ENCODE measurements at regions not wholly inside any gene's neighbourhood (a gene's known extent, or its start where the extent isn't known, plus 50 kb on each side); places are given as distances from the start of the nearest gene placed in this dataset.

DNA sequence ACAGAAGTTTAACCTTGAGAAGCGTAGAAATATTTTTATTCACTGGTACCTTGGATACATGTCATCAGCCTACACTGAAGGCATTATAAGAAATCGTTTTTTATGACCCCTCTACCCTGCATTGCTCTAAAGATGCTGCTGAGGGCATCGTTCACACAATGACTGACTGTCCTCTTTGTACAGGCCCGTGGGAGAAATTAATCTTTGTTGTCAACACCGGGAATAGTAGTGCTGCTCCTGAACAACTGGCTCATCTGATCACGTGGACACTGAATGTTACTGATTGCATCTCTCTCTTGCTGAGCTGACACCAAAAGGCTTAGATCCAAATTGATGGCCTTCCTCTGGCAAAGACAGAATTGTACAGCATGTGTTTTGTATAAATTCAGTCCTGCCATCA lies 157.1 kb upstream of the SMLR1 start:
- DNase-seq (ENCODE audit: low read depth in 4 of 4, low spot score in 1 of 4), result no peak

DNA sequence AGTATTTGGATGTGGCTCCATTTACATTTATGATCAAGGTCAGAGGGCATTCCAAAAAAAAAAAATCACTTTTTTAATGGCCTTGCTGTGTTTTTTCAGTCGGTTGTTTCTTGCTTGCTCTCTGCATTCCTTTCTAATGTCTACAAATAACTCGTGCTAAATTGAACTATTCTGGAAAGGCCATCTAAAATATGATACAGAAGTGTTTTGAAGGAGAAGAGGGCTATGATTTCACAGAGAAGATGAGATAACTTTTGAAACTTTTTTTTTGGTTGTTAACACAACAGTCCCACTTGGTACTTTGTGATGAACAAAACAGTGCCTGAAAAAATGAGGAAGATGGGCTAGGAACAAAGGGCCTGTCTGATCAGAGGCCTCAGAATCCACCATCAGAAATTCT lies 156.1 kb upstream of the SMLR1 start:
- no peak for DNase-seq (ENCODE audit: low read depth in 4 of 4, low spot score in 1 of 4)

DNA sequence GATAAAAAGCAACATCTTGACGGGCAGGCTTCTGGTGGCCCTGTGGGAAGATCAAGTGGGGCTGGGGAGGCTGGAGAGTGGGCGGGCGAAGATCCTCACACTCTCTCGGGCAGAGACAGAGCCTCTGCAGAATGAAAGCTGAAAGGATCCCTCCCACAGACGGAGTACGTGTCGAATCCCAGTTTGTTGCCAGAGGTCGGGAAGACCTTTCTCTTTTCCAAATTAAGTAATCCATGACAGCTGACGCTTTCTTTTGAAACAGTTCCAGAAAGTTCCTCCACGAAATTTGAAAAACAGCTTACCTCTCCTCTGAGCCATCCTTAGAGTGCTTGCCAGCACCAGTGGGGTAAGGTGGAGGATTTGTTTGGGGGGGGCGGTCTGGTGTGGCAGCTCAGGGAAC lies 155.6 kb upstream of the SMLR1 start:
- DNase-seq (ENCODE audit: low read depth in 4 of 4, low spot score in 1 of 4), result no peak

DNA sequence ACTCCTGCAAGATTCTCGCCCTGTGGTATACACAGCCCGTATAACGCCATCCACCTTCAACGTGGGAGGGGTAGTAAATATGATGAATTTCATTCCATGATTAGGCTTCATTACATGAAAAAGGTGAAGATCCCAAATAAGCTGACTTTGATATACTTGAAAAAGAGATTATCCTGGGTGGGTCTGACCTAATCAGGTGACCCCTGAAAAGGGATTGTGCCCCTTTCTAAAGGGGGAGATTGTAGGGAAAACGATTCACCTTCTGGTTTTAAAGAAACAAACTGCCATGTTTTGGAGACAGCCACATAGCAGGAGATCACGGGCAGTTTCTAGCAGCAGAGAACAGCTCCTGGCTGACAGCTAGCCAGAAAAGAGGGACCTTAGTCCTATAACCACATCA lies 155.1 kb upstream of the SMLR1 start:
- no peak for DNase-seq (ENCODE audit: low read depth in 4 of 4, low spot score in 1 of 4)

DNA sequence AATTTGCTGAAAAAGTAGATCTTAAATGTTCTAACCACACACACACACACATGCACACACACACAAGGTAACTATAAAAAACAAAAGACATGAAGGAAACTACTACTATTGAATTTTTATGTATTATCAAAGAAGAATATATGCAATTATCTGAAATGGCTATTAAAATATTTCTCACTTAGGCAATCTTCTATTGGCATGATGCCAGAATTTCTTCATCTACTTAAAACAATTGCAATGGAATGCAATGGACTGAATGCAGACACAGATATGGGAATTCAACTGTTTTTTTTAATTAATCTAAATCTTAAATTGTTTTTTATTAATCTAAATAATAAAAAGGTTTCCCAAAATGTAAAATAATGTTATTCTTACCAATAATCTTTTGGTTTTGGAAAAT lies 152.6 kb upstream of the SMLR1 start:
- no peak for DNase-seq (ENCODE audit: low read depth in 4 of 4, low spot score in 1 of 4)

DNA sequence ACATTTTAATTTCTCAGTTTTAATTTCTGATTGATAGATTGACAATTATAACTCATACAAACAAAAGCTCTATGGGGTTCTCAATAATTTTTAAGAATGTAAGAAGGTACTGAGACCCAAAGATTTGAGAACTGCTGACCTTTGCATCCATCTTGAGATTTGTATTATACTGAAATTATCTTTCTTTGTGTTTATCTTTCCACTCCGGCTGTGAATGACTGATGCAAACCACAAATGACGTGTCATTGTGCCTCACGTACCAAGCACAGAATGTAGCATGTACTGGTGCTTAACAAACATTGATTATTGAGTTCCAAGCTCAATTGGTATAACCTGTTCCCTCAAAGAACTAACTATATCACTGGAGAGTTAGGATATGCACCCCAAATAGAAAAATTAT lies 152.1 kb upstream of the SMLR1 start:
- DNase-seq (ENCODE audit: low read depth in 4 of 4, low spot score in 1 of 4), result no peak

DNA sequence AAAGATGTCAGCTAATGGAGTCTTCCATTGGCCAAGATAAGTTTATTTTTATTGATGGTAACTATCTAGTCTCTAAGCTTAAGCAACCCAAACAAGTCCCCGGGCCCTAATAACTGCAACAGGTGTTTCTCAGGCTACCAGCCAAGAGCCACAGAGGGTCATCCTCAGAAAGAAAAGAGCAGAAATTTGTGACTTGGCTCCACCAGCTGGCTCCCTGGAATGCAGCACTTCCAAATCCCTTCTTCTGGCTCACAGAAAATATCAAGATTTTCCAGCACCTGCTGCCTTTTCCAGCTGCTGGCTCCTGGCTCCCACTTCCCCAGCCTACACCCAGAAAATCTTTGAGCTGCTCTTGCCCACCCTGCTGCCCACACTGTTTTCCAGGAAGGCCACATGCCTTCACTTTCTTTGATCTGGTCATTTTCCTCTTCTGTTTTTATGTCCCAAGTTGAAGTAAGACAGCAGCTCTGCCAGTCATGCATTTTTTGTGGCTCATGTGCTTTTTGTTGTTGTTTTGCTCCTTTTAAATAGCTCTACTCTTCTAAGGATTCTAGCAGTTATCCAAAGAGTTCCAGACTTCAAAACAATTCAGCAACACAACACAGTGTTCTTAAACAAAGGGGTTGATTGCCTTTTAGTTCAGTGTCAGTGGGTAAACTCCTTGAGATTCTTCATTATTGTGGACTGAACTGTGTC lies 151.0 kb upstream of the SMLR1 start:
- DNase-seq (ENCODE audit: low read depth in 4 of 4, low spot score in 1 of 4), result no peak

DNA sequence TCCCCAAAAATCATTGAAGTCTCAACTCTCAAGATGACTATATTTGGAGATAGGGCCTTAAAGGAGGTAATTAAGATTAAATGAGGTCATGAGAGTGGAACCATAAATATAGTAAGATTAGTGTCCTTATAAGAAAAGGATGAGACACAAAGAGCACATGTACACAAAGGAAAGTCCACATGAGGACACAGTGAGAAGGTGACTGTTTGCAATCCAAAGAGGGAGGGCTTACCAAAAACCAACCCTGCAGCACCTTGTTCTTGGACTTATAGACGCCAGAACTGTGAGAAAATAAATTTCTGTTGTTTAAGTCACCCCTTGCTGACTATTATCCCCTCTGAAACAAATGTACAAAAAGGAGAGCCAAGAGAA lies 150.4 kb upstream of the SMLR1 start:
- DNase-seq (ENCODE audit: low read depth in 4 of 4, low spot score in 1 of 4), result no peak

DNA sequence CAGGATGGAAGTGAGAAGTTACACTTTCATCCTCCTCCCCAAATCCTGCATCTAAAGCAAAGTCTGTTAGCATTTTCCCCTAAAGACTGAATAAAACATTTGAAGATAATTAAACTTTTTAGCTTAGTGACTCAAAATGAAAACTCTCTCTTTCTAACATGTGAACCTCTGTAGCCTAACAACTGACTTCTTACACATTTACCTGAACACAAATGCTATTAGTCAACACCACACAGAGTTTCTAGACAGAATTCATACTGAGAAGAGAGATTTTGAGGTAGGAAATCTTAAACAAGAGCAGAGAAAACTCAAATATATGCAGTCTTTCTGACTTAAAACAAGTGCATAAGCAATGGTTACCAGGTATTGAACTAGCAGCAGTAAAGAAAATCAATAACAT lies 149.9 kb upstream of the SMLR1 start:
- DNase-seq (ENCODE audit: low read depth in 4 of 4, low spot score in 1 of 4), result no peak

DNA sequence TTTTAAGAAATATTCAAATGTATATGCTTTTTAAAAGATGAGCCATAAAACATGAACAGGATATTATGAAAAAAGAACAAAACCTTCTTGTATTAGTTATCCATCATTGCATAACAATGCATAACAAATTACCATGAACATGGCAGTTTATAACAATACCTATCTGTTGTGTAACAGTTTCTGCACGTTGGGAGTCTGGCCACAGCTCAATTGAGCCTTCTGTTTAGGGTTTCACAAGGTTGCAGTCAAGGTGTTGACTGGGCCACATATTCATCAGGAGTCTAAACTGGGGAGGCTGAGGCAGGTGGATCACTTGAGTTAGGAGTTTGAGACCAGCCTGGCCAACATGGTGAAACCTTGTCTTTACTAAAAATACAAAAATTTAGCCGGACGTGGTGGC lies 149.4 kb upstream of the SMLR1 start:
- no peak for DNase-seq (ENCODE audit: low read depth in 4 of 4, low spot score in 1 of 4)

DNA sequence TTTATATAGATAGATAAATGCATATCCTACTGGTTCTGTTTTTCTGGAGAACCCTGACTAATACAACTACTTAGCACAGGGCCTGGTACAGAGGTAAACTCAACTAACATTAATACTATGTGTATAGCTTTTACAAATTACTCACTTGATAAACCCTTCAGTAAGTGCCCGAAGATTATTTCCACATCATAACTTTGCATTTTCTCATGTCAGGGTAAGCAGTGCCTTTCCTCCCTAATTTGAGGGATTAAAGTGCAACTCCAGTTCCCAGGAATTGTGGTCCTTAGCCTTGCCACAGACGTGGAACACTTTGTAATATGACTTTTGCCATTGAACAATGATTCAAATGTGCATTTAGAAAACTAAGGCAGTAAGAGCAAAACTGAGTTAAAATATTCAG lies 147.5 kb upstream of the SMLR1 start:
- DNase-seq (ENCODE audit: low read depth in 4 of 4, low spot score in 1 of 4), result no peak

DNA sequence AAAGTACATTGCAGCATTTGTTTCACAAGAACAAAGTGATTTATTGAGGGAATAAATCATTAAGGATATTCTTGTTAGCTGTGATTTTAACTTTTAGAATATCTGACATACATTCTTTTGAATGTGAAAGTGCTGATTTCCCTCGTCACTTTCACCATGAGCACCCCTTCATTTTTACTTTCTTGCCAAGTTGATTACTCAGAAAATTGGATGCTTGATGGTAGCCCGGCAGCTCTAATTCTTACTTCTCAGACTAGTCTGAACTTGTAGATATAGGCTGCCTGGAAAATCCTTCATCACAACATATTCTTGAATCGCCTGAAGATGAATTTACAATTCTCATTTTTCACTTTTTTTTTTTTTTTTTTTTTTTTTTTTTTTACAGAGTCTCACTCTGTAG lies 147.1 kb upstream of the SMLR1 start:
- DNase-seq (ENCODE audit: low read depth in 4 of 4, low spot score in 1 of 4), result no peak

DNA sequence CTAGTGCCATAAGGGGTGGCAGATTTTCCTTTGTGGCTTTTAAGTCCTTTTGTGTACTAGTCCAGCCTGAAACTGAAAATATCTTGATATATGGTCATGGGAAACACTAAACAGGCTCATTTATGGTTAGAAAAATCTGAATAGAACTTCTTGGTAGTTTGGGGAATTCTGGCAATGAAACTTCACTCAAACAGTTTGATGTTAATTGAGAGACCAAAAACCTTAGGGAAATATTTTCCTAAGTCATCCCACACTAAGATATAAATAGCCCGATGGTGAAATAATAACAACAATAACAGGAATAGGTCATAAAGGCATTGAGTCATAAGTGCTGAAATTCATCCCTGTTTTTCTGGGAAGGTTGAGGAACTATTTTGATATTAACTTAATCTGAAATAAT lies 146.2 kb upstream of the SMLR1 start:
- DNase-seq (ENCODE audit: low read depth in 4 of 4, low spot score in 1 of 4), result no peak

DNA sequence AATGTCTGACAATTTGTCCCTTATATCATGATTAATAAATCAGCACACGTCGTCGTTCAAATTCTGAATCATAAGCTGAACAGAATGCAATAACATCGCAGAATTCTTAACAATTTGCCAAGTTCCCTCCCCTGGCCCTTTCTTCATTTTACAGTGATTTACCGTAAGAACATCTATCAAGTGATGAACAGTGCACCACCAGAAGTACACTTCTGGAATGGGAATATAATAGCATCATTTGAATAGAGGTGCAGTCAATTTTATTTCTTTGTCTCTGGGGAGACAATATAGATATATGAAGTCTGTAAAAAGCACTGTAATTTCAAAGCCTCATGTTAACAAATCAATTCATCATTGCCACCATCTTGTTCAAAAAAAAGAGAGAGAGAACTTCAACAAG lies 145.1 kb upstream of the SMLR1 start:
- DNase-seq (ENCODE audit: low read depth in 4 of 4, low spot score in 1 of 4), result no peak

DNA sequence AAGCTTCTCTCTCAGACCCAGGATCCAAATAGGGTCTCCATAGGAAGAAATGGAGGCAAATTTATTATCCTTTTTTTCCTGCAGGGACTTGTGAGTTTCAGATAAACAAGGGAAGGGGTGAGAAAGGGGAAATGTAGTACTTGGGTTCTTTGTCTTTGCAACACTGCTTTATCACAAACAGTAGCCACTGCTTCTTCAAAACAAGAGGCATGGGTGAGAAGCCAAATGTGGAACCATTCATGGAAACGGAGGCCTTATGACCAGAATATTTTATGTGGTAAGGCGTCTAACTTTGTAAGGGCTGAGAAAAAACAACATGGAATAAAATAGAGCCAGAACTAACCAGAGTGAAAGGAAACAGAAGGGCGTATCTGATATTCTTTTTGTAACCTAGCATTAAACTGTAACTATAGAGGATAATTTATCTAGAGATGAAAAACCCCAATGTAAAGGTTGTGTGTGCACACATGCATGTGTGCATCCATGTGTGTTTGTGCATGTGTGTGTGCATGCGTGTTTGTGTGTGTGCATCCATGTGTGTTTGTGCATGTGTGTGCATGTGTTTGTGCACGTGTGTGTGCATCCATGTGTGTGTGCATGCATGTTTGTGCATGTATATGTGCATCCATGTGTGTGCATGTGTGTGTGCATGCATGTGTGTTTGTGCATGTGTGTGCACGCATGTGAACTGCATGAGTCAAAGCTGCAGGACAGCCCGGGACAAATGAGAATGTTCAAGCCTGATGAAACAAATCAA lies 143.3 kb upstream of the SMLR1 start:
- no peak for DNase-seq (ENCODE audit: low read depth in 4 of 4, low spot score in 1 of 4)

DNA sequence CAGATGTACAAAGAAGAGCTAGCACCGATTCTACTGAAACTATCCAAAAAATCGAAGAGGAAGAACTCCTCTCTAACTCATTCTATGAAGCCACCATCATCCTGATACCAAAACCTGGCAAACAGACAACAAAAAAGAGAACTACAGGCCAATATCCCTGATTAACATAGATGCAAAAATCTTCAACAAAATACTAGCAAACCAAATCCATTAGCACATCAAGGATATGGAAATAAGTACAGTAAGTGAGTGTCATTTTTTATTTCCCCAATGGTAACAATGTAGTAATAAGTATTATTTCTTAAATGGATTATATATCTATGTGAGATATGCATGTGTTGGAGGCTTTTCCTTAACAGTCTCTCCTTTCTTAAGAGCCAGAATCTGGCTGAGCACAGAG lies 134.5 kb upstream of the SMLR1 start:
- no peak for DNase-seq (ENCODE audit: low read depth in 4 of 4, low spot score in 1 of 4)

DNA sequence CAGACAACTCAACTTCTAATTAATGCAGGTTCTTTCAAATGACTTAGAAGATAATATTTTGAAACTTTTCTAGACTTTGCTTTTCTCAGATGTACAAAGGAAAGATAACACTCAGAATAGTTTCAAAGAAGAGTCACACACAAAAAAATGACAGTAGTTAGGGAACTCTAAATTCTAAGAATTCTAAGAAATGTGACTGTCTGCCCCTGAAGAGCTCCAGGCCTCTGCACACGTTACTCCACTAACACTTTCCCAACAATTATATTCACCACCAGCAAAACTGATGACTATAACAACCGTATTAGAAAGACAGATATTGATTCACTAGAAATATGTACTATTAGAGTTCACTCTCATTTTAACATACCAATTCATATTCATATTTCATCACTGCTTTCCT lies 133.3 kb upstream of the SMLR1 start:
- DNase-seq (ENCODE audit: low read depth in 4 of 4, low spot score in 1 of 4), result no peak

DNA sequence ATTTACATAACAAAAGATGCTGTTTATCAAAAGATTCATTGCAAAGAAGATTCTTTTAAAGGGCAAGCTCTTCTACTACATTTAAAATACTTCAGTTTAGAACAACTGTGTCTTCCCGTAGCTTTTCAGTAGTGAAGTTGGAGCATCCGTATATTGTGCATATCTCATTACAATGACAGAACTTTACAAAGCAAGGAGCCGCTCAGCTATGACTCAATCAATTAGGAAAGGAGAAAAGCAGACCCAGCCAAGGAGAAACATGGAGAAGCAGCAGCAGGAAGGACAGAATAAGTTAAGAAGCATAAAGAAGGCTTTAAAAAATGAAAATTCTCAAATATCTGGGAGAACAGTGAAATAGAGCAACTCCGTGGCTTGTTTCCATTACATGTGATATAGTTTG lies 132.6 kb upstream of the SMLR1 start:
- no peak for DNase-seq (ENCODE audit: low read depth in 4 of 4, low spot score in 1 of 4)

DNA sequence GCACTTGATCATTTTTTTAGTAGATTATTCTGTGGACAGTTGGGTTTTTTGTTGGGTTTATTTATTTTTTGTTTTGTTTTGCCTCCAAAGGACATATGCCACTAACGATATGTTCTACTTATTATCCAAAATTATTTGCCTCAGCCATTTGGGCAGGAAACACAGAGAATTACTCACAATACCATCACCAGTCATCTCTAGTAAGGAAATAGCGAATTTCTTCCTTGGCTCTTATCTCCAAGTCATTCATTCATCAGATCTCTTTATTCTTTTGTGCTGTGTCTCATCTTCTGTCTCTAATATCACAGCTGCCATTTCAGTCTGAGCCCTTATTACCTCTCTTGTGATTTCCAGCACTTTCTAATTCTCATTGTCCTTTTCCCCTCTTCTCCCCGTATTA lies 130.4 kb upstream of the SMLR1 start:
- no peak for DNase-seq (ENCODE audit: low read depth in 4 of 4, low spot score in 1 of 4)

DNA sequence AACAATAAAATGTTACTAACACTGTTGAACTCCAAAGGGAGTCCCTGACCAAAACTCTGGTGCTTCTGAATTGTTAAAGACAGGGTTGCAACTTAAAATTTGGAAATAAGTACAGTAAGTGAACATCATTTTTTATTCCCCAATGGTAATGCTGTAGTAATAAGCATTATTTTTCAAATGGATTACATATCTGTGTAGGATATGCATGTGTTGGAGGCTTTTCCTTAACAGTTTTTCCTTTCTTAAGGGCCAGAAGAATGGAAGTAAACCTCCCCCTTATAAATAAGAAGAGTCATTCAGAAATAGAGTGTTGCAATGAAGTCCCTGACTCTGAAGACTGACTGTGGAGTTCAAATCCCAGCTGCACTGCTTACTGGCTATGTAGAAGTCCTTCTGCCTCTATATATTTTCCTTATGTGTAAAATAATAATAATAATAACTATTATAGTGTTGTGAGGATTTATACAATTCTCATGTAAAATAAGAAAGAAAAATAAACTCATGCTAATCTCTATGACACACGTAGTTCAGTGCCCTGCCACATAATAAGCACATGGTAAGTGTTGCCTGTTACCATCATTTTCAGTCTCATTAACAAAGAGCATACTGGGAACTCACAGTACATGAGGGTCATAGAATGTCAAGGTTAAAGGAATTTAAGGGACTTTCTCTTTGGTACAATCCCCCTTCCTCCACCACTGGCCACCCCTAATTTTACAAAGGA lies 129.8 kb upstream of the SMLR1 start:
- no peak for DNase-seq (ENCODE audit: low read depth in 4 of 4, low spot score in 1 of 4)

DNA sequence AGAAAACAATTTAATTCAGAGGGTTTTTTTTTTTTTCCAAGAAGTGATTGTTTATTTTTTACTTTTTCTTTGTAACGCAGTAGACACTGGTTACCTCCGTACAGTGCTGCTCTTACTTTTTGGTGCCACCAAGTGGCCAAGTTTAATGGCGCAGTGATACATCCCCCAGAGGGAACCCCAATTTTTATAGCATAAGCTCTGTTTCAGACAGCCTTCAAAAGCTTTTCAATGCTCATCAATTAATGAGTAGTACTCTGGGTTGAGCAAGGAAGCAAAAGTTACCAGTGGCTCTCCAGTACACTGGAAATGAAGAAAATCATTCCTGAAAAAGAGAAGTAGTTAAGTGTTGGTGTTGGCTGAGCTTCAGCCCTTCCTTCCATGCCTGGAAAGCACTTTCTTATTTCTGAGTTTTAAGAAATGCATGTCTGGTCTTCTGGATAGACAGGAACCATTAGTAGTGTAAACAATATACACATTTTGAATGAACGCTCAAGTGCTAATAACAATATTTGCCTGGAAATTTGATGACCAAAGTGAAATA lies 129.1 kb upstream of the SMLR1 start:
- peak in 3 of 4 experiments; percentile 23 to 28 (median 25) for DNase-seq (ENCODE audit: low read depth in 4 of 4, low spot score in 1 of 4)

DNA sequence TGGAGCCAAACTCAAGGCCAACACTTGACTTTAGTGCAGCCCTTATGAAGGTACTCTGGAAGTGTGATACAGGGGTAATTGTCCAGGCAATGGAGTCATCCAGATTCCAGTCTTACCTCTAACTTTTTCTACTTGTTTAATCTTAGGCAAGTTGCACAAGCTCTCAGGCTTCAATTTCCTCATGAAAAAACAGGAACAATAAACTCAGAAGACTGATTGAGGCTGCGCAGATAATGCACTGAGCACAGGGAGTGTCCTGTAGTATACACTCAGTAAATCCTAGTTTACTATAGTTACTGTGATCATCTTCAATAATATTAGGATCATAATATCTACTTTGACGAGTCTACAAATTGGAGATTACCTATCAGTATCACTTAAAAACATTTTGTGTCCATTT lies 127.5 kb upstream of the SMLR1 start:
- DNase-seq (ENCODE audit: low read depth in 4 of 4, low spot score in 1 of 4), result no peak
